Stimulated activated CD4-positive, alpha-beta T cell treated with anti-CD3 and anti-CD28 coated beads, TNF-alpha, amount 100 ng/mL, for 24 hours (primary cell): ENCODE measurements at regions not wholly inside any gene's neighbourhood (a gene's known extent, or its start where the extent isn't known, plus 50 kb on each side); places are given as distances from the start of the nearest gene placed in this dataset.
"Not testable (repeated sequence)": the region's sequence is repeated elsewhere in the genome, so short reads cannot be mapped to it uniquely, and the experiment has no call there.

Source experiments
- DNase-seq, 3 experiments: peaks; one replicate each; pipeline ENCODE4 v3.0.0-alpha.2; 2020; ENCODE audit warnings: low read depth in 3 of 3

DNA sequence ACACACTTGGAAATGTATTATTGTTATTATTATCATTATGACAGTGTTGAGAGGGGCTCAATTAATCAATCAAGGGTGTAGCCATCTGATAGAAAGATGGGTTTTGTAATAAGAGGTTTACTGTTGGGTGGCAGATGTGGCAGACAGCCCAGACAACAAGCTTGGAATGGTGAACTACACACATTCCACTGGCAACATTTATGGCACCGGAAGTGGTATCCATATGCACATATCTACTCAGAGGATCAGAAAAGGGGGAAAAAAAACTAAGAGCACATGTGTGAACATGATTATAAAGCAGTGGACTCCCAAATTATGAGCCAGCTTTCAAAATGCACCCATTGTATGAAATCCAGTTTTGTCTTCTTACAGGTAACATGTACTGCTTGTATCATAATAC, 125.9 kb upstream of the ARX start:
- no peak for DNase-seq

DNA sequence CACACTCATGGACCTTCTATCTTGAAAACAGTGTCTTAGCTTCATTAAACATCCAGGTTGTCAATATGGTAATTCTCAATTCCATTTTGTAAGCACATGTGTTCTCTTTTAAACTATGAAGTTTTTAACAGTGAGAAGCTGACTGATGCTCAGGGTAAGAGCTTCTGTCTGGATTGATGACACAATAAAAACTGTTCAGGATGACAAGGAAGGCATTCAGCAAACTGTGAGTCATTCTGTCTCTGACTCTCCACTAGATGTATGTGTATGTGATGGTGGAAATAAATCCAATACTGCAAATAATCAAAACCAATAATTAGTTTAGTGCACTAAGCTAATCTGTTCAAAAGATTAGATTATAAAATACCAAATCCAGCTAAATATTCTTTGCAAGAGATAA, 115.3 kb upstream of the ARX start:
- no peak for DNase-seq

DNA sequence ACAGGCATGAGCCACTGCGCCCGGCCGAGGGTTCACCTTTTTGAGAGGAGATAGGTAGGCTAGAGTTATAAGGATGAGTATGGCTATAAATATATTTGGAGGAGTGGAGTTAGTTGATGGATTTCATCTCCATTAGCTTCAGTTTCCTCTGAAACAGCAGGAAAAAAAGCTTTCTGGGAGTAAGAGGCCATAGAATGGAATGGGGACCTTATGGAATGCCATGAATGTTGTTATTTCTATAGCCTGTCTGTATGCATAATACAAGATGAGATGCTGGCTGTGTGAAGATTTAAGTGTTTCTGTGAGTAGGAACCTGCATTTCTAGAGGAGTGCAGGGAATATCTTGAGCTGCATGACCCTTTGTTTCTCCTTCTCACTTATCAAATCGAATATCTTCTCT, 114.9 kb upstream of the ARX start:
- no peak for DNase-seq

DNA sequence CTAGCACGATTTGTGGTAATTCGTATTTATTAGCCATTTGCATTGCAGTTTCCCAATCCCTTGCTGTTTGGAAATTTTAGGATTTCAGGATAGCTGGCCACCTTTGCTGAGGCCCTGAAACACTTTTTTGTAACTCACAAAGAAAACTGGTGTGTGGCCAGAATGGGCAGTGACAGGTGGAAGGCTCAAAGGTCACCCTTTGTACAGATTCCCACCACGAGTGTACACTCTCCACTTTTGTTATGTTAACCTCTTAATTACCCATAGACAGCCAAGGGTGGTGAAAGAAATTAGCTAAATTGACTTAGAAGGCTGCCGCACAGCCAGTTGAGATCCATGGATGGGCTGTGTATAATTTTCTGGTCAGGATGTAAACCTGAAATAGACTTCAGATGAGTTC, 109.7 kb upstream of the ARX start:
- DNase-seq, result no peak

DNA sequence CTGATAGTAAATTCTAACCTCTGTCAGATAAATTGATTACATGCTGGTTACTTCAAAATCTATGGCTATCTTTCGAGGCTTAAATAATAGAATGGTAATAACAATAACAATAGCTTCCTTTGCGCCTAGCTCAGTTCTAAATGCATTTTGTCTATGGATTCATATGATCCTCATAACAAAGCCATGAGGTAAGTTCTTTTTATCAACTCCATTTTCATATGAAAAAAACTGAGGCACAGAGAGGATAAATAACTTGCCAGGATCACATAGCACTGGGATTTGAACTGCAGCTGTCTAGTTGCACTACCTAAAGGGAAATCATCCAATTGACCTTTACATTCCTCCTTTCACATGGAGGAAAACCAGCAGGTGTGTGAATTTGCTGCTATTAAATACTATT, 108.6 kb upstream of the ARX start:
- no peak for DNase-seq

DNA sequence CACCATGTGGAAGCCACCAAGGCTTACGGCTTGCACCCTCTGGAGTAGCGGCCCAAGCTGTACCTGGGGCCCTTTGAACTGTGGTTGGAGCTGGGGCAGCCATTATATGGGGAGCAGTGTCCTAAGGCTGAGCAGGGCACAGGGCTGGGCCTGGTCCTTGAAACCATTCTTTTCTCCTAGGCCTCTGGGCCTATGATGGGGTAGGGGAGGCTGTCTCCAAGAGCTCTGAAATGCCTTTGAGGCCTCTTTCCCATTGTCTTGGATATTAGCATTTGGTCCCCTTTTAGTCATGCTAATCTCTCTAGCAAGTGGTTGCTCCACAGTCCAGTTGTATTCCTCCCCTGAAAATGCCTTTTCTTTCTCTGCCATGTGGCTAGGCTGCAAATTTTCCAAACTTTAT, 96.4 kb upstream of the ARX start:
- DNase-seq, result no peak

DNA sequence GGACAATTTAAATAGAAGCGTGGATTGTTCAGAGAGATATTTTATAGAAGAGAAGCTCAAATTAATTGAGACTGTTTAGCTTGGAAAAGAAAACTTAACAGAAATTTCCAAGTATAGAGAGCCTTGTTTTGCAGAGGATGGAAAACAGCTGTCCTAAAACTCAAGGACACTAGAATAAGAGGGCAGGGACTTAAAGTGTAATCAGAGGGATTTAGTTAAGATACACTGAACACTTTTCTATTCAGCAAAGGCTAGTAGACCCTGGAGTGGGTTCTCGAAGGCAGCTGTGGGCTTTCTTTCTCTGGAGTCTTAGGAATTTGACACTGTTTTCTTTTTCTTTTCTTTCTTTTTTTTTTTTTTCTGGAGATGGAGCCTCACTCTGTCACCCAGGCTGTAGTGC, 92.7 kb upstream of the ARX start:
- DNase-seq, result no peak

DNA sequence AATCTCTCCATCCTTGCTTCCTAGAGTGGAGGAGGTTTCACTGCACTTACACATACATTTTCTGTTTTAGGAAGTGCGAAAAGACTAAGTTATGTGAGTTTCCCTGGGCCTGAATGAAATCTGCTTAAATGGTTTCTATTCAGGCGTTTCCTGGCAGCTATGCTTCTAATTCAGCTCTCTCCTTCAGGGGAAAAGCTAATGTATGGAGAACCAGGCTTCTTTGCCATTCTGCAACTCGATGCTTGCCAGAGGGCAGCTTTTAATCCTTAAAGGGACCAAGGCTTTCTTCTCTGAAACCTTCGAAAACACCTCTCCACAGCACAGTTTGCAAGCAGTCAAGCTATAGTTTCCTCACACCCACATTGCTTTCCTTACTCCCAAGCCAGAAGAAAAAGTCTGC, 89.5 kb upstream of the ARX start:
- DNase-seq, result no peak

DNA sequence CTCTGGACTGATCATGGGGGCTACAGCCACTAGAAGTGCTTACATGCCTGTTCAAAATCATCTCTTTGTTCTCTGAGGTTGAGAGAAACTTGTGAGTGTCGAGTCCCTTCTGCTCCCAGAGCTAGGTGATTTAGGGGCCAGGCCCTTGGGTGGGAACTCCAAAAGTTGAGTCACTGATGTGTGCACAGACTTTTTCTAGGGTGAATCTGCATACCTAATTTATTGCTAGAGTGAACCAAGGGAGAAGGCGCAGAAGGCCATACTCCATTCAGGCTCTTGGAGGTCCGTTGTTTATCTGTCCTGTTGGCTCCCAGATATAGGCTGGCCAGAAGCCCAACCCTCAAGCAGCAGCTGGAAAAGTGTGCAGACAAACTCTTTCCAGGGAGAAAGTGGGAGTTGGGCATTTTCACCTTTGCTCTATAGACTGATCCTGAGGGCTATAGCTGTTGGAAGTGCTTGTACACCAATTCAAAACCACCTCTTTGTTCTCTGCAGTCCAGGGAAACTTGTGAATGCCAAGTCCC, 80.8 kb upstream of the ARX start:
- DNase-seq, result no peak

DNA sequence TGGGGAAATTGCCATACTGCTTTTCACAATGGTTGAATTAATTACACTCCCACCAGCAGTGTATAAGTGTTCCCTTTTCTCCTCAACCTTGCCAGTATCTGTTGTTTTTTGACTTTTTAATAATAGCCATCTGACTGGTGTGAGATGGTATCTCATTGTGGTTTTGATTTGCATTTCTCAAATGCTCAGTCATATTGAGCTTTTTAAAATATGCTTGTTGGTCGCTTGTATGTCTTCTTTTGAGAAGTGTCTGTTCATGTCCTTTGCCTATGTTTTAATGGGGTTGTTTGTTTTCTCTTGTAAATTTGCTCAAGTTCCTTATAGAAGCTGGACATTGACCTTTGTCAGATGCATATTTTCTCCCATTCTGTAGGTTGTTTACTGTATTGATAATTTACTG, 75.4 kb upstream of the ARX start:
- not testable (repeated sequence) for DNase-seq

DNA sequence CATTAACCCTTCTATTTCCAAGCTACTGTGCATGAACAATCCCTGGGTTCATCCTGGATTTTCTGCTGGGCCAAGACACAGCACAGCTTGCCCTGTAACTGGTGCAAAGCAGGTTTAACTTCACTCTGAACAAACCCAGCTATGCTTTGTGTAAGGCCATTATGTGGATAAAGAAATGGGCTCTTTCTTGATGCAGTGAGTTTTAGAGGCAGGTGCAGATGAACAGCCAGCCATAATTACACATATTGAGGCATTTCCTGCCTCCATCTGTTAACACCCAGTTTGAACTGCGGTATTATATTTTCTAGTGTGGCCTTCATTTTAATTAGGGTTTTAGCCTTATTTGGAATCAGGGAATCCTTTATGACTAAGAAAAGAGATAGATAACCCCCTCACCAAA, 68.7 kb upstream of the ARX start:
- DNase-seq, result no peak

DNA sequence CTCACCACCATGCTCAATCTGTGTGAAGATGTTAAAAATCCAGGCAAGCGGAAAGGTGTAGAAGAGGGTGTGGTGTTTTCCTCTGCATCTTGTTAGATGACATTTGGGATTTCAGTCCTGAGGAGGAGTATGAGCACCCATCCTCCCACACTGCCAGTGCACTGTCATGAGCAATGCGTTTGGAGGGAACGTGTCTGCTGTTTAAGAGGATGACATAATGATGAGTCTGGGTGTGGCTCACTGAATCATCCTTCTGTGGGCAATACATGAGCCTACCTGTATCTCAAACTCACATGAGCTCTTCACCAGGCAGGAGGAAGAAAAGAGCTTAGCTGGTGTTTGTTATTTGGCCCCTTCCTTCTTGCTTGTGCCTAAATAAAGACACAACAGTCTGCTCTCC, 67.9 kb upstream of the ARX start:
- no peak for DNase-seq

DNA sequence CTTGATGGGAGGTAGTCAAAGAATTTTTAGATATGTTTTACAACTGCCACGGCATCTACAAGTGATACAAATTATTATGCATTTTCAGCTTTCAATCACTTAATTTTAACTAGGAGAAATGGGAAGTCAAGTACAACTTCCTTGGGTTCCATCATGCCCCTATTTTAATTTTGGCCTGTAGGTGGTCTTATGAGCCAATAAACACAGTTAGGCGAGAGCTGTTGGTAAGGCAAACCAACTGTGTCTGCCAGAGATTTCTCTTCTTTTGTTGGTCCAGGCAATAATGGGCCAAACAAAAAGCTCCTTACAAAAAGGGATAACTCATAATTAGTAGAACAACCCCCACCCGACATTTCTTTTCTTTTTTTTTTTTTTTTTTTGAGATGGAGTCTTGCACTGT, 63.3 kb upstream of the ARX start:
- no peak for DNase-seq

DNA sequence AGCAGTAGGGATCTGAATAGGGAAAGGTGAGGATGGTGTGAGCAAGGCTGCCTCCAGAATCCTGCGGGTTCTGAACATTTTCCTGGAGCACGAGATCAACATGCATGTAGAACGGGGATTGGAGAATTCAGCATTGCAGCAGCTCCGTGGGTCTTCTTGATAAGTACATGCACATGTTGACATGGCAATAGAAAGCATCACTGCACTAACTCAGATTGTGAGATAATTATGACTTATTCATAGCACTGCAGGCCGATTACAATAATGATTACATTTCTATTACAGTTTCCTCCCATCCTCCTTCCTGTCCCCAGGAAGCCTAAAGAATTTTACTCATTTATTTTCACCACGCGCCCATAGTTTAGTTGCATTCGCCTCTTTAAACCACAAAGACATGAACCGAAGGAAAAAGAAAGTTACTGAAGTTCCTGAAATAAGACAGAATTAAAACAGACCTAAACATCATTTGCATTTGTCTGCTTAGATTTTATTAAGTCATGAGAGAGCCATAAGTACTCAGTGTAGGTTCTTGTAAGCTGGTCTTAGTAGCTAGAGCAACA, 61.3 kb upstream of the ARX start:
- DNase-seq, result no peak

DNA sequence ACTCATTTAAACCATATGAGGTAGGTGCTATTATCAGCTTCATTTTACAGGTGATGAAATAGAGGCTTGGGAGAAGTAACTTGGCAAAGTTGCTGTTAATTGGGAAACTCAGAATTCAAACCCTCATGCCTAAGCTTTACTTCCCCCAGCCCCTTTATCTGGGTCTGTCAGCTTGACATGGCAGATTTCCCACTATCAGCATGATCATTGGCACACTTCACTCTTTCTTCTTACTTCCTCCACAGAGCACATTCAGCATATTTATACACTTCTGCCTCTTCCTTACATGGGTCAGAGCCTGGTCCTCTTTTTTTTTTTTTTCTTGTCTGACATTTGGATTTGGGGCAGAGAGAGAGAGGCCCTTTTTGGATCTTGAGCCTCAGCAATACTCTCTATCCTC, 56.5 kb upstream of the ARX start:
- DNase-seq, result no peak

DNA sequence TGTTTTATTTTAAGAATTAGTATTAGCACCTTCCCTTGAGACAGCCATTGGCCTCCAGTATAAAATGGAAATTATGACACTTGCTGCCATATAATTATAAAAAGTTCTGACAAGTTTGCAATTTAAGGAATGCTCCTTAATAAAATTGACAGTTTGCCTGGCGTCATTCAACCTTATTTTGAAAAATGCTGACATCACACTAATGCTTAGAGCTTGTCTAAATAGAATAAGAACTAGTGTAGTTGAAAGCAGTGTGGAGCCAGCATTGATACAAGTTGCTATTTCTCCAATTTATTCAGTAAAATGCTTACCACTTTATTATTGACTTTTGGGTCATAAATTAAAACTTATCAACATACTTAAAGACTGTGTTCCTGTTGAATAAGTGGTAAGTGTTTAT, 54.3 kb upstream of the ARX start:
- no peak for DNase-seq

DNA sequence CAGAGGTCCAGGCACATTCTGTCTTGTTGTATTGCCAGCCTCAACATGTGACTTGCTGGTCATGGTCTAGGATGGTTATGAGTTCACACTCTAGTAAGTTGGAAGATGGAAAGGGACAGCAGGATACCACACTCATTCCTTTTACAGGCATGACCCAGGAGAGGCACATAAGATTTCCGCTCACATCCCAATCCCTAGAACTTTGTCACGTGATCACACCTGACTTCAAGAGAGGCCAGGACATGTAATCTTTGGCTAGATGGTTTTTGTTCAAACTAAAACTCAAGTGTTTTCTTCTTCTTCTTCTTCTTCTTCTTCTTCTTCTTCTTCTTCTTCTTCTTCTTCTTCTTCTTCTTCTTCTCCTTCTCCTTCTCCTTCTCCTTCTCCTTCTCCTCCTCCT, 53.4 kb upstream of the ARX start:
- DNase-seq, result no peak

DNA sequence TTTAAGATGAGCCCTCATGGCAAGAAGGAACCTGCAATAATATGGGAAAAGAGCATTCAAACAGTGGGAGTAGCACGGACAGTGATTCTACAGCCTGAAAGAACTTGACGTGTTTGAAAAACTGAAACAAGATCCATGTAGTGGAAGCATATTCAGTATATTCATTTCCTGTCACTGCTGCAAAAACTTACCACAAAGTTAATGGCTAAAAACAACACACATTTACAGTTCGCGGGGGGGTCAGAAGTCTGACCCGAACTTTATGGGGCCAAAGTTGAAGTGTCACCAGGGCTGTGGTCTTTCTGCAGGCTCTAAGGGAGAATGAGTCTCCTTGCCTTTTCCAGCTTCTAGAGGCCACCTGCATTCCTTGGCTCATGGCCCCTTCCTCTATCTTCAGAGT, 52.6 kb upstream of the ARX start:
- DNase-seq, result no peak

DNA sequence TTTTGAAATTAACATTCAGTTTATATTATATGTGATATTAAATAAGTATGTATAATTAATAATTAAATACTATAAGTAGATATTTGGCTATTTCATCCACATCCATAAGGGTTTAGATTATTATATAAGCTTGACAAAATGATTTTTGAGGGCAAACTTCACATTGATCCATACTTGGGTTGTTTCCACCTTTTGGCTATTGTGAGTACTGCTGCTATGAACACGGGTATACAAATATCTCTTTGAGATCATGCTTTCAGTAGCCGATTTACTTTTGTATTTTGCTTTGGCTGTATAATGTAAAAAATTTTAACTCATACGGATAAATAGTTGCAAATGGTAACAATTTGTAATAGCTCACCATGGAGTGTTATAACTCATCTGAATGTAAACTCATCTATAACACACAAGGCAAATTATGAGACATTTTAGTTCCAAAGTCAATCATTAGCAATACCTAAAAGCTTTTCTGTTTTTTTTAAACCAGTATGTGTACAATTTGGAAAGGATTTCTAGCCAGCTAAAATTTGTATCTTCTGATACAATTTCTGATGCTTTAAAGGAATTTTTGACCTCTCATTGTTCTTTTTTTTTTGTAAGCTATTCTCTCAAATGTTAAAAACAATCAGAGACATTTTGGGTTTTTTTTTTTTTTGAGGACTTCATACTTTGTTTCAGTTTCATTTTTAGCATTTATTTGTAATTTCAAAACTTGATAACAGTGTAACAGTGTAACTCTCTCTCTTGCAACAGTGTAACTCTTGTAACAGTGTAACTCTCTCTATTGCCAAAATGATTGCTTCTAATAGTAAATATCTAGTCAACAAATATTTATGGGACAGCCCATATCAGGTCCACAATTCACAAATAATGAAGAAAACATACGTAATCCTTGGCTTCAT, 51.8 kb upstream of the ARX start:
- no peak for DNase-seq

DNA sequence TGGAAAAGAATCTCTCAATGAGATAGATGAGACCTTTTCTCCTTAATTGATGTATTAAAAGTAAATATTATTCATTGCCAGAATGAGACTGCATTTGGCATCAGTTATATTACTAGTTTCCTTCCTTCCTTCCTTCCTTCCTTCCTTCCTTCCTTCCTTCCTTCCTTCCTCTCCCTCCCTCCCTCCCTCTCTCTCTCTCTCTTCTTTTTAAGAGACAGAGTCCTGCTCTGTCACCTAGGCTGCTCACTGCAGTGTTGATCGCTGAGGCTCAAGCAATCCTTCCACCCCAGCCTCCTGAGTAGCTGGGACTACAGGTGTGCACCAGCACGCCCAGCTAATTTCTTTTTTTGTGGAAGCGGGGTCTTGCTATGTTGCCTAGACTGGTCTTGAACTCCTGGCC, 50.4 kb upstream of the ARX start:
- no peak for DNase-seq
